ENCODE measurements at regions not wholly inside any gene's neighbourhood (a gene's known extent, or its start where the extent isn't known, plus 50 kb on each side); places are given as distances from the start of the nearest gene placed in this dataset.

DNA sequence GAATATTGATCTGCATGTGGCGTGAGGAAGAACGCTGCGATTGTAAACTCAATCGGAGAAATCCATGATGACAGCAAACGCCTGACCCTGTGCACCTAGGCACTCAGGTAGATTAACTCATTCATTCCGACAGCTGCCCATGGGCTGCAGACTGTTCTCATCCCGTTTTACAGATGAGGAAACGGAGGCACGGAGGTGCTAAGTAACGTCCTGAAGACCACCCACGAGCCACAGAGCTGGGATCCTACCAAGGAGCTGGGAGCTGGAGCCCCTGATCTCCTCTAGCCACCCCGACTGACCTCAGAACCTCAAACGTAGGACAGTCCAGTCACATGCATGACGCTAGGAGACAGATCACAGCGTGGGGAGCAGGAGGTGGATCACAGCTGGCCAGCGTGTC lies 1092.7 kb downstream of the BRD1 start:
- no peak for TF ChIP-seq CTCF (IDR thresholded peaks at IDR 0.05; ENCODE audit: low read depth, low read length, poor library complexity, severe bottlenecking)
- TF ChIP-seq EZH2phosphoT487 (IDR thresholded peaks at IDR 0.05; ENCODE audit: borderline replicate concordance, low read length): no peak
